Right lobe of liver (tissue), 4 donors: ENCODE measurements at regions not wholly inside any gene's neighbourhood (a gene's known extent, or its start where the extent isn't known, plus 50 kb on each side); places are given as distances from the start of the nearest gene placed in this dataset.

Experiments used
- POLR2A ChIP-seq: fragments of 450-650 bp; IDR thresholded peaks from one replicate; pipeline ENCODE4 v1.6.1; 2017; ENCODE audit warnings: antibody characterized with exemption, mild to moderate bottlenecking
- TF ChIP-seq, protein P1 (sequence below), 4 donors: fragments of 200-600 bp in 3 of 4; fragments of 450-650 bp in 1 of 4; IDR thresholded peaks; one replicate each; pipeline versions ENCODE4 v1.5.1 to v1.8.0; 2016 to 2022; ENCODE audit warnings: antibody characterized with exemption in 4 of 4, mild to moderate bottlenecking in 2 of 4
- donor health status: DM: no; HTN: no; CAD: no.
- donor health status: DM: no; HTN: no; CAD: no.
- donor health status: DM: no; HTN: yes; CAD: no.

DNA sequence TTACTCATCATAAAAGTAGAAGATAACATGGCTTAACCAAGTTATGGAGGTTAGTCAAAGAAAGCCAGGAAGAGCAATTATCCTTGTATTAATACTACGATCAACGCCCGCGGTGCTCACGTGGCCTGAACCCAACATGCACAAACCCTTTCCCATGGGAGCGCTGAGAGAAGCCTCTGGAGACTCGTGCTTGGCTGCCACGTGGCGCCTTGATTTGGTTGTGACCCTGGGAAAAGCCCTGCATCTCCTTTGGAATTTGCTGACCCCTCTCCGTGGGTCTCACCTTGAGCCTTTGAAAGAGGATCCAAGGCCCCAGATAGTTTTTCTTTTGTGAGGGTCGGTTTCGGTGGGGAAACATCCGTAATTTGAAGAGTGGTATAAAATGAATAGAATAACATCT is 255.6 kb downstream of the DCDC2C start:
- TF ChIP-seq, protein P1, sequence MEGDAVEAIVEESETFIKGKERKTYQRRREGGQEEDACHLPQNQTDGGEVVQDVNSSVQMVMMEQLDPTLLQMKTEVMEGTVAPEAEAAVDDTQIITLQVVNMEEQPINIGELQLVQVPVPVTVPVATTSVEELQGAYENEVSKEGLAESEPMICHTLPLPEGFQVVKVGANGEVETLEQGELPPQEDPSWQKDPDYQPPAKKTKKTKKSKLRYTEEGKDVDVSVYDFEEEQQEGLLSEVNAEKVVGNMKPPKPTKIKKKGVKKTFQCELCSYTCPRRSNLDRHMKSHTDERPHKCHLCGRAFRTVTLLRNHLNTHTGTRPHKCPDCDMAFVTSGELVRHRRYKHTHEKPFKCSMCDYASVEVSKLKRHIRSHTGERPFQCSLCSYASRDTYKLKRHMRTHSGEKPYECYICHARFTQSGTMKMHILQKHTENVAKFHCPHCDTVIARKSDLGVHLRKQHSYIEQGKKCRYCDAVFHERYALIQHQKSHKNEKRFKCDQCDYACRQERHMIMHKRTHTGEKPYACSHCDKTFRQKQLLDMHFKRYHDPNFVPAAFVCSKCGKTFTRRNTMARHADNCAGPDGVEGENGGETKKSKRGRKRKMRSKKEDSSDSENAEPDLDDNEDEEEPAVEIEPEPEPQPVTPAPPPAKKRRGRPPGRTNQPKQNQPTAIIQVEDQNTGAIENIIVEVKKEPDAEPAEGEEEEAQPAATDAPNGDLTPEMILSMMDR (IDR thresholded peaks at IDR 0.05) = no peak
- TF ChIP-seq POLR2A = no peak
